ENCODE measurements at regions not wholly inside any gene's neighbourhood (a gene's known extent, or its start where the extent isn't known, plus 50 kb on each side); places are given as distances from the start of the nearest gene placed in this dataset.

- Histone ChIP-seq H3F3A (ENCODE audit: insufficient read depth, low read length) (no peaks in the 10 kb centered on the region), H3K36me3 (ENCODE audit: insufficient read depth, low read length) (no peaks in the 10 kb centered on the region), H3K27ac (ENCODE audit: low read depth, low read length, poor library complexity, severe bottlenecking) (no peak overlapping the region), H3K79me2 (ENCODE audit: insufficient read depth, low read length) (no peaks in the 10 kb centered on the region), H3K9me2 (ENCODE audit: low read depth, low read length) (no peaks in the 10 kb centered on the region), H2AFZ (ENCODE audit: low read length) (no peak overlapping the region), H4K20me1 (ENCODE audit: insufficient read depth, low read length) (no peaks in the 10 kb centered on the region), H3K4me2 (ENCODE audit: low read length) (no peak overlapping the region), H3K4me3 (ENCODE audit: low read depth, low read length, poor library complexity, severe bottlenecking) (no peak overlapping the region), H3K9me3 (ENCODE audit: low read length) (no peaks in the 10 kb centered on the region), H3K4me1 (ENCODE audit: insufficient read depth, low read length, severe bottlenecking) (no peaks in the 10 kb centered on the region), H3K27me3 (ENCODE audit: insufficient read depth, low read length) (no peaks in the 10 kb centered on the region), H3K9ac (ENCODE audit: low read length) (no peak overlapping the region)
- no peak for TF ChIP-seq CTCF (IDR thresholded peaks at IDR 0.05; ENCODE audit: low read length)
- no peak for TF ChIP-seq EZH2 (IDR thresholded peaks at IDR 0.05; ENCODE audit: borderline replicate concordance, low read length)
Observed at GRCh38 chr6:114862819-114863218, 520.0 kb upstream of the HS3ST5 start.

GRCh38 chr6:114862064-114862463 is 519.2 kb upstream of the HS3ST5 start:
- H2AFZ ChIP-seq (ENCODE audit: low read length), result no peak overlapping the region
- no peak for TF ChIP-seq EZH2 (IDR thresholded peaks at IDR 0.05; ENCODE audit: borderline replicate concordance, low read length)
- no peak for TF ChIP-seq CTCF (IDR thresholded peaks at IDR 0.05; ENCODE audit: low read length)
- no peak overlapping the region for H3K27ac ChIP-seq (ENCODE audit: low read depth, low read length, poor library complexity, severe bottlenecking)
- H3K9me2 ChIP-seq (ENCODE audit: low read depth, low read length), result no peaks in the 10 kb centered on the region
- no peaks in the 10 kb centered on the region for H4K20me1 ChIP-seq (ENCODE audit: insufficient read depth, low read length)
- H3K4me1 ChIP-seq (ENCODE audit: insufficient read depth, low read length, severe bottlenecking), result no peaks in the 10 kb centered on the region
- H3K9ac ChIP-seq (ENCODE audit: low read length), result no peak overlapping the region
- no peaks in the 10 kb centered on the region for H3K9me3 ChIP-seq (ENCODE audit: low read length)
- H3F3A ChIP-seq (ENCODE audit: insufficient read depth, low read length), result no peaks in the 10 kb centered on the region
- H3K79me2 ChIP-seq (ENCODE audit: insufficient read depth, low read length), result no peaks in the 10 kb centered on the region
- no peak overlapping the region for H3K4me2 ChIP-seq (ENCODE audit: low read length)
- no peaks in the 10 kb centered on the region for H3K27me3 ChIP-seq (ENCODE audit: insufficient read depth, low read length)
- no peaks in the 10 kb centered on the region for H3K36me3 ChIP-seq (ENCODE audit: insufficient read depth, low read length)
- H3K4me3 ChIP-seq (ENCODE audit: low read depth, low read length, poor library complexity, severe bottlenecking), result no peak overlapping the region

GRCh38 chr6:114844359-114844758 is 501.5 kb upstream of the HS3ST5 start:
- TF ChIP-seq CTCF (IDR thresholded peaks at IDR 0.05; ENCODE audit: low read length) (no peak), EZH2 (IDR thresholded peaks at IDR 0.05; ENCODE audit: borderline replicate concordance, low read length) (no peak)
- Histone ChIP-seq H3K9me3 (ENCODE audit: low read length) (no peaks in the 10 kb centered on the region), H2AFZ (ENCODE audit: low read length) (no peak overlapping the region), H3K27me3 (ENCODE audit: insufficient read depth, low read length) (no peaks in the 10 kb centered on the region), H4K20me1 (ENCODE audit: insufficient read depth, low read length) (no peaks in the 10 kb centered on the region), H3K36me3 (ENCODE audit: insufficient read depth, low read length) (no peaks in the 10 kb centered on the region), H3K4me2 (ENCODE audit: low read length) (no peak overlapping the region), H3K9ac (ENCODE audit: low read length) (no peak overlapping the region), H3K4me3 (ENCODE audit: low read depth, low read length, poor library complexity, severe bottlenecking) (no peak overlapping the region), H3F3A (ENCODE audit: insufficient read depth, low read length) (no peaks in the 10 kb centered on the region), H3K9me2 (ENCODE audit: low read depth, low read length) (no peaks in the 10 kb centered on the region), H3K79me2 (ENCODE audit: insufficient read depth, low read length) (no peaks in the 10 kb centered on the region), H3K27ac (ENCODE audit: low read depth, low read length, poor library complexity, severe bottlenecking) (no peak overlapping the region), H3K4me1 (ENCODE audit: insufficient read depth, low read length, severe bottlenecking) (no peaks in the 10 kb centered on the region)

Measured in OCI-LY1 (cell line).